RPMI8226 (cell line): ENCODE measurements at regions not wholly inside any gene's neighbourhood (a gene's known extent, or its start where the extent isn't known, plus 50 kb on each side); places are given as distances from the start of the nearest gene placed in this dataset.

Experiments used
- DNase-seq: peaks from one replicate; pipeline ENCODE4 v3.0.0-alpha.2; 2015

DNA sequence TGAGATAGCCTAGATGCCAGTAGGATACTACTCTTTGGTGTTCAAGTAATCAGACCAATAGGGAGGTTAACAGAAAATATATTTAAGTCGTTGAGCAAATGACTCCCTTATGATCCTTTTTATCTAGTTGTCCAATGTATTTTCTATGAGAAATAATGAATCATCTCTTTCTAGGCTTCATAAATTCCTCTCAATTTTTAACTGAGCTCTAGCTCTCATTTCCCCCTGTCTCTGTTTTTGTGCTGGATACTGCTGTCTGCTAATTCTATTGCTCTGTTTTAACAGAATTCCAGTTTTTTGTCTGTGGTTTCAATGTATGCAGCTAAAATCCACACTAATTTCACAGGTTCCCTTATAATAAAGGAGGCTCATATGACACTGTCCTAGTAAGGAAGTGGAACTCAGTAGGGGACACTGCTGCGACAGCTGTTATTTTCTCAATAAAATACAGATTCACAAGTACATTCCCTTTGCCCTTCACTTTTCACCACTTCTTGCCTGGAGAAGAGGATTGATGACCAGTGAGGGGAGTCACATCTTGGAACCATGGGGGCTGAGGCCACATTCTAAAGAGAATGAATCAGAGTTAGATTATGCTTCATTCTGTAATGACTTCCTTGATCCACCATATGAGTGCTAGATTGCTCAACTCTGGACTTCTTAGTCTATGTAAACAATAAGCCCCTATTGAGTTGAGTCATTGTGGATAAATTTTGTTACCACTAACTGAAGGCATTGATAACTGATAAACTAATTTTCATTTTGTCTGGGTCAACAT, 558.7 kb upstream of the KCNMB2 start:
- no peak for DNase-seq

DNA sequence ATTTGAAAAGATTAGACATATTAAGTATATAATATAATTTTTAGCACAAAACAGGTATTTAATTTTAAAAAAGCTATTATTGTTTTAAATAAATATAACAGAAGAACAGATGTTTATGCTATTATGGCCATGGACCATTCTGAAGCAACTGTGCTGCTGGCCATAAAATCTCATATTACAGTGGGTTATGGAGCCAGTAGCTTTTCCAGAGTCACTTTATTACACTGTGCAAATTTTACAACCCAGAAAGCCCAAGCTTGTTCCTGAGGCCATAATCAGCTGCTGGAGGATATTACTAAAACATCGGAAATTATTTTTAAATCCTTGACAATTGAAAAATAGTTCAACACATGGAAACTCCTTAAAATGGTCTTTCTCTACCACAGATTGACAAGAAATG, 557.3 kb upstream of the KCNMB2 start:
- no peak for DNase-seq

DNA sequence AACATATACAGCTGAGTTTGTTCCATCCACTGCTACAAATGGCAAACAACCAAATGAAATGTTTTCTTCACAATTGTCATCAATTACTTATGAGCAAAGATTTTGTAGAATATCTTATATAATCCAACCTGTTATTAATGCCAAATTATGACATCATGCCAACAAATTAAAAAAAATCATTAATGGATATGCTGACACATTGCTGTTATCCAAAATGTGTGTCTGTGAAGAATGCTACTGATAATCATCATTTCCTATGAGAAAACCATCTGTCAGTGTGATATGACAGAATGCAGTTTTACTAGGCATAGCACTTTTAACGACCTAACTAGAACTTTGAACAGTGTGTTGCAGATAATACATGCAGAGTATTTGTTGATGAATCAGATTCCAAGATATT, 556.5 kb upstream of the KCNMB2 start:
- no peak for DNase-seq

DNA sequence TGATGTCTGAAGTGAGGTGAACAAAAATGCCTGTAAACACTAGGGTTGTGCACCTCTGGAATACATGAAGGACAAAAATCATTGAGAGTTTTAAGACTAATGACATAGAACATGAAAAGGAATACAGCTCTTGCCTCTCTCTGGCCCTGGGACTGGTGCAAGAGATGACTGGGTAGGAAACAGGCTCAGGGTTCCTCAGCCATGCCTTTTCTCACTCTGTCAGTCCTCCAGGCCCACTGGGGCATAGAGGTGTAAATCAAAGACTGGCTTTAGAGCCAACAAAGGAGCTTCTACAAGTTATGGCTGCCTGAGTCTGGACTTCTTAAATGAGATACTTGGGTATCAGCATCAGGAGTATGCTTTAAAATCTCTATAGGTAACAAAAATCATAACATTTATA, 554.7 kb upstream of the KCNMB2 start:
- DNase-seq = no peak

DNA sequence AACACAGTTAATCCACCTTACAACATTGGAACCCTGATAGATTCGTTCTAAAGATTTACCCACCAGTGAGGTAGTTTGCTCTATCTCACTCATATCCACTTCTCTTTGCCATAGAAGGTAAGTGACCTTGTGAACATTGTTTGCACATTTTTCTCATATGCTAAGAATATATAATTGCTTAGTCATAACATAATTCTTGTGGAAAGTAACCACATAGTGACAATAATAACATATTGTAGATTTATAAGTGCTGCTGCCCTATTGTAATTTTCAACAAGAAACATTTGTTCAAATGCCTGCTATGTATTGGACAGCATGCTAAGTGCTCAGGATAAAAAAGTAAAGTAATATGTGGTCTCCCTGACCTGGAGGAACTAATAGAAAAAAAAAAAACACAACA, 554.2 kb upstream of the KCNMB2 start:
- no peak for DNase-seq

DNA sequence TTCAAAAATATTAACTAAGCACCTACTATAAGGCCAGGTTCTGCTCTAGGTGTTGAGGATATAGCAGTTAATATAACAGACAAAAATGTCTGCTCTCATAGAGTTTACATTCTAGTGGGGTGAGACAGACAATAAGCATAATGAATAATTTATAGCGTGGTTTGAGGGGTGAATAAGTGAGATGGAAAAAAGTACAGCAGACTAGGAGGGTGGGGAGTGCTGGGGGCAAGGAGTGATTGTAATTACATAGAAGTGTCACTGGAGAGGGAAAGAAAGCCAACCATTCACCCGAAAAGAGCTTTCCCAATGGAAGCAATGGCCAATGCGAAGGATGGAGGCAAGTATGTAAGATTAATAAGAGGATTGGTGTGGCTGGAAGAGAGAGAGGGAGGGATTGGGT, 552.9 kb upstream of the KCNMB2 start:
- no peak for DNase-seq

DNA sequence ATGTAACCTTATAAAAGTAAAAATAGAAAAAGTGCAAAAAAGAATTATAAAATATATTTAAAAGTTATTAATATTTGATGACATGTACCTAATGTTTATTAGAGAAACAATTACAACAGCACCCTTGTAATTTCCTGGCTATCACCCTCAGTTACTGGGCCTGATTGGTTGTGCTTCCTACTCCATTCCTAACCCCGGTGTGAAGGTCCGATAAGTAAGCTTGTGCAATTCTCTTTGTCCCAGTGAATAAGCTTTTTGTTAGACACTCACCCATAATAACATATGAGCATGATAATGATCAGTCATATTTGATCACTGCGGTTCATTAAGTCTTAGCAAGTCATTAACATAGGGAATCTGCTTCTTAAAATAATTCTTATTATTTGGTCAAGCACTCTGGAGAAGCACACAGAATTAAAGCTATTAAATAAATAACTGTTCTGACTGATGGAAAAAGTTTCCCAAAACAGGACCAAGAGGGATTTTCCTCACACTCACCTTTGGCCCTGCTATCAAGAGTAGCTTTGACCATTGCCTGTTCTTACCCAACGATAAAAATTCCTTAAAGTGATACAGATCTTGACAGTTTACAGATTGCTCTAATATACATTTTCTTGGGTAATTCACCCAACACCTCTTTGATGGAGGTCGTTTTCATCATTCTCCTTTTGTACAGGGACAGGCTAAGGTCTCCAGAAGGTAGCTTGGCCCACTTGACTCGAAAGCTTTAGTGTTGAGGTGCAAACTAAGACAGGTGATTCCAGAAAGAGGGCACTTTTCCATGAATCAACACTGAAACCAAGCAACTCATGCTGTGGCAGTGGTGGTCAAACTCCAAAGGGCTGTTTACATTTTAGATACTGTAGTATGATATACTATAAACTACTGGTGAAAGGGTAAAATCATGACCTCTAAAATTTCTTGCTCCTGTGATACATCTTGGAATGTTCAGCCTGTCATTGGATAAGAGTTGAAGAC, 543.0 kb upstream of the KCNMB2 start:
- DNase-seq = no peak

DNA sequence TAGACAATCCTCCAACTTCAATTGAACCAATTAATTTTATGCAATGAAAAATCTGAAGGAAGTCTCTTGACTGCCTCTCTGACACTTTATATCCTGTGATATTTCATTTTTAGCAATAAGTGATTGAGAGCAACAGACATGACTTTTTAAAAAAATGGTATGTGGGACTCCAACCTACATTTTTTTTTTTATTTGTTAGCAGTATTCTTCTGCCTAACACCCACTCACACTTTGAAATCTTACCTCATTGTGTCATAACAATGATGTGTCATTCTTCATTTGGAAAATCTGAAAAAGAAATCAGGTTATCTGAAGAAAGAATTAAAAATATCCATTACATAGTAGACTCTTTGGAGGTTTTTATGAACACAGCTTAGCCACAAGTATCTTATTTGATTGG, 541.3 kb upstream of the KCNMB2 start:
- no peak for DNase-seq

DNA sequence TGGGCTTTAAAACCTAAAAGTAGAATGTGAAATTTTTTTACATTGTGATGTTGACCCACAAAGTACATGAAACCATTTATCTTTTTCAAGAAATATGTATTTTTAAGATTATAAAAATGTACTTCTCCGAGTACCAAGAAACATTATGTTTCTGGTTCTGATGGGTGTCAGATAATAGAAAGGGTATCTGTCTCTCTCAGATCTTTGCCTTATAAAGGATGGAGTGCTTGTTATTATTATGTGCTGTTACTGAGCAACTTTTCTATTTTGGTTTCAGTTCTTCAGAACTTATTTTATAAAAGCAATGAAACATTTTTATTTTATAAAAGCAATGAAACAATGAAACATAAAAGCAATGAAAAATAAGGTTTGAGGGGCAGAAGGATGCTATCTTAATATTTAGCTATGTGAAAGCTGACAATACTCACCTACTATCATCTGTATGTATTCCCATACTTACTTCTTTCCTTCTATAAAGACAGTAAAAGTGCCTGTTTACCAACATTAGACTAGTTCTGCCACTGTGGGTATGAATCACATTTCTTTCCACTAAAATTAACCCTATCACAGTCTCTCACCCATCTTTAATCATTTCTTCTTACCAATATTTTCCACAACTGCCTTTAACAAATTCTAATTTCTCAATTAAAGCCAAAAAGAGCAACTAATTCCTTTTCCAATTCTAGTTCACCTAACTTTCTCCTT, 540.7 kb upstream of the KCNMB2 start:
- no peak for DNase-seq

DNA sequence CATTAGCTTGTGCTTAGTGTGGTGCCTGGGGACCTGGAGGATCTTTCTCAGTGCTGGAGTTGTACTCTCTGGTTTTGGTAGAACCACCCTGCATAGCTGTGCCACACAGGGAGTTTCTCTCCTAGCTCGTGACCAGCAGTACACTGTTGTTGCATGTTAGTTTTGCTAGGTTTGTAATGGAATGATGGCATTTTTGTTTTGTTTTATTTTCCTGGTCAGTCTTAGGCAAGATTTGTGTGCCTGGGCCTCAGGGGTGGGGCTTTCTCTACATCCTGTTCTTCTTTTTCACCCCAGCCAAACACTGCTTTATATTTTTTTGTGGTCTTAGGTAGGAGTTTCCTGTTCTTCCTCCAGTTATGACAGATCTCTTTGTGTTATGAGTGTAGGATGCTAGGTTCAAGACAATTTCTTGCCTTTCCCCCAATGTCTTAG, 534.5 kb upstream of the KCNMB2 start:
- no peak for DNase-seq

DNA sequence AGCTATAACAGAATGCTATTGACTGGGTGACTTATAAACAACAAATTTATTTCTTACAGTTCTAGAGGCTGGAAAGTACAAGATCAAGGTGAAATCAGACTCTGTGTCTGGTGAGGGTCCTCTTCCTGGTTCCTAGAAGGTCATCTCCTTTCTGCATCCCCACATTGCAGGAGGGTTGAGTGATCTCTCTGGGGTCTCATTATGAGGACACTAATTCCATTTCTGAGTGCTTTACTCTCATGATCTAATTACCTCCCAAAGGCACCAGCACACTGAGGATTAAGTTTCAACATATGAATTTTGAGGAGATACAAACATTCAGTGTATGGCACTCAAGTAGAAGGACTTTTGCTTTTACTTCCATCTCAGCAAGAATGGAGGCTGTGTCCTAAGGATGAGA, 534.1 kb upstream of the KCNMB2 start:
- no peak for DNase-seq

DNA sequence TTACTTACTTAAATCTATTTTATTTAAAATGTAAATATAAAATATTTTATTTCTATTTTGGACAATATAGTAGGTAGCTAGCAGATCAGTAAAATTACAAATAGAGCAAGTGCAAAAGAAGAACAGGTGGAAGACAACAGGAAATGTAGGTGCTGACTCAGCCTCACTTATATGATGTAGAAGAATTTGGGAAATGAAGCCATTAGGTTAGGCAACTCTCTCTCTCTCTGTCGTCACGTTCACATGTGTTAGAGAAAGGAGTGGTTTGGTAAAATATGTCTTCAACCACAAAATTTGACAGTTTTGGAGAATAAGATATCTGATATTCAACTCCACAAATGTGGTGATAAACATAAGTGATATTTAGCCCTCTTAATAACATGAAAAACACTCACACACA, 532.5 kb upstream of the KCNMB2 start:
- peak; percentile 13 for DNase-seq

DNA sequence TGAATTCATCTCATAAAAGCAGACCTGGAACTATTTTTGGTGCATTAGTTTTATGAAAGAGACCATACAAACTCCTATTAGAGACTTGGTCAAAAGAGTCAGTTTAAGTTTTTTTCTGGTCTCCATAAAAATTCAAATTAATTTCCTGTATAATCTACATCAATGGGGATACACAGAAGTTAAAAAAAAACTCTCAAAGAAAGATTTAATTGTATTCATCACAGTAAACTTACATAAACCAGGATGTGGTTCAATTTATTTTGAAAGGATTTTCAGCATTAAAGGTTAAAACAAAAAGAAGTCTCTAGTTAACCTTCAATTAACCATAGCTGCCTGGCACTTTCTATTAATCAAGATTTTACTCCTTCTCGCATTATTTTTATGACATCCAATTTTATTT, 530.3 kb upstream of the KCNMB2 start:
- no peak for DNase-seq

DNA sequence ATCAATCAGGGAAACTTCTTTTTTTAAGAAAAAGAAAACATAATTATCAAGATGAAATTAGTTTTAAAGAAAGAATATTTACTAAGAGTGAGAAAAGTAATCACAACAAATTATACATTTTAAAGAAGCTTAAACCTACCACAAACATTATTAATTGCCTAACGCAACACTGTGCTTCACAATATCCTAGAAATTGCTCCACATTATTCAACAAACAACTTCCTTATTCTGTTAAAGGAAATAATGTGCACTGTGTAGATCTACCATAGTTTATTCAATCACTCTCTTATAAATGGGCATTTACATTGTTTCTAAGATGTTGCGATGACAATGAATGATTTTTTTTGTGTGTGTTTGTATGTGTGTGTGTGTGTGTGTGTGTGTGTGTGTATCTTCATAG, 525.9 kb upstream of the KCNMB2 start:
- DNase-seq = no peak

DNA sequence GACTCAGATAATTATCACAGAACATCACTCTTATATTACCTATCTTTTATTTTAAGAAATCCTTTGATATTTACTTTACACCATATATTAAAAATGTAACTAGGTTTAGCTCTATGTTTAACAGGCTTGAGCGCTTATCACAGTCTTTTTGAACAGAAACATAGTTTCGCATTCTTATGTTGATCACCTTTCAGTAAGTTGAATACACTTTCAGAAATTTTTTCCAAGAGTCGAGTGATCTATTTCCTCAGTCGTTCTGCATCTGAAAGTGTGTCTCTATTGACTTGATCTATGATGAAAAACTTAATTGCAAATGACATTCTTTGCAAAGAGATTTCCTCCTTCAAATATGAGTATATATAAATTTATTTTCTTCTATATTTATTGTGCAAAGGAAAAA, 516.6 kb upstream of the KCNMB2 start:
- no peak for DNase-seq

DNA sequence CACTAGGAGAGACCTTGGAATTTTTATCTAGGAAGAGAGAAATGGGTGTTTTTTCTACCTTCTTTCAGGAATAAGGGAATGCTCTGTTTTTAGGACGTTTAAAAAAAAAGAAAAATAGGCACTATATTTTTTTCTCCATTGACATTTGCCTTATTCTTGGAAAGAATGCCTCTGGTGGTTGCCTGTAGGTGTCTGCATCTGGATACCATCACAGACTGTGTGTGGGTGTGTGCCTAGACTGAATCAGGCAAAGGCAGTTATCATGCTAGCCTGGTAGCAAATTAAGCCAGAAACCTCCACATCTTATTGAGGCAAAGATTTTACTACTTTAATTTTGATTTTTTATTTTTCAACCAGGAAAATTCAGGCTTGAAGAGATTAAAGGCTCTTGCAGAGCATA, 513.6 kb upstream of the KCNMB2 start:
- no peak for DNase-seq

DNA sequence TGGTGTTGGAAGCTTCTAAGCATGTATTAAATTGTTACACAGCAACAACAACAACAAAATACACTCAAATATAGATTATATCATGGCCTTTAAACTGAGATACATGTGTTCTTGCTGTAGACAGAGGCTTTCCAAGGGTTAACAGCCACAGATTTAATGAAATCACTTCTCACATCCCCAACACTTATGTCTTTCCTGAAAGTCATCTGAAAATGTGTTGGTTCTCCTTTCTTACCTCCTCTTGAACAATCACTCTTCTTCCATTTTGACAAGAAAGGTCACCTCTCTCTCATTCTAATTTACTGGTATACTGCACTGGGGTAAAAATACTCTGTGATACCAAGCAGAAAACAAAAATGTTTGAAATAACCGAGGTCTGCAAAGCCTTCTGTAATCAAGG, 507.3 kb upstream of the KCNMB2 start:
- no peak for DNase-seq

DNA sequence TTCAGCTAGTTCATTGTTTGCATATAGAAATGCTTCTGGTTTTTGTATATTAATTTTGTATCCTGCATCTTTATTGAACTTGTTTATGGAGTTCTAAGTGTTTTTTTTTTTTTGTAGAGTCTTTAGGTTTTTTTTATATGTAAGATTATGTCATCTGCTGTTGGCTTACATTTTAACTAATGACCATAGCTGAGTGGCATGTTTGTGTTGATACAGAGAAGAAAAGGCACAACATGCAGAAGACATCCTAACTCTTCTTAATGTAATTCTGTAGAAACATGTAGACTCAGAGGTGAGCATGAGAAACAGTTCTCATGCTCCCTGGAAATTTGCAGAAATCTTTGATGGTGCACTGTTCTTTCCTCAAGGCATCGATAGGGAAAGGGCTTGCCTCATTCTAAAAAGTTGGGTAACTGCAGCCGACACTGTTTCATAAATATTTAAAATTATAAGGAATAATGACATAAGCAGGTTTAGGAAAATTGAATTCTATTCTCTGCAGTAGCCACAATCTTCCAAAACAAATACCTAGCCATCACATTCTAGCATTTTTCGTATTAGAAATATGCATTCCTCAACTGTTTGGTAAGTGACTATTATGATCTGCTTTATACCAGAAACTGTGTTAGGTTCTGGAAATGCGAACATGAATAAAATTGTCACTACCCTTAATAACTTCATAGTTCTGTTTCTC, 499.6 kb upstream of the KCNMB2 start:
- DNase-seq = no peak

DNA sequence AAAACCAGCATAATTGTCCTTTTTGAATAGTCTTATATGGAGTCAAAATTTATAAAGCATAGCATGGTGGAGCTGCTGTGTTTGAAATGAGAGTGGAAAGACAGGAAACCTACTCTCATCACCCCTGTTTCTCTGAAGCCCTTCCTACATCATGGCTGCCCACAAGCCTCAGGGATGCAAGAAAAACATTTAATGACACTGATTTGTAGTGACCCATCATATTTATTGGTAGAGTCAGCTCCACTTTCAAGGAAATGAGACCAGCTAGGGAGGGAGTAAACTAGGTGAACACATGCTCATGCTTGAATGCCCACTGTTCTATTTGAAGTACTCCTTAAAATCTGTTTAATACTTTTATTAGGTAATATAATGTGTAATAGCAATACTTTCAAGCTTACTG, 494.3 kb upstream of the KCNMB2 start:
- no peak for DNase-seq

DNA sequence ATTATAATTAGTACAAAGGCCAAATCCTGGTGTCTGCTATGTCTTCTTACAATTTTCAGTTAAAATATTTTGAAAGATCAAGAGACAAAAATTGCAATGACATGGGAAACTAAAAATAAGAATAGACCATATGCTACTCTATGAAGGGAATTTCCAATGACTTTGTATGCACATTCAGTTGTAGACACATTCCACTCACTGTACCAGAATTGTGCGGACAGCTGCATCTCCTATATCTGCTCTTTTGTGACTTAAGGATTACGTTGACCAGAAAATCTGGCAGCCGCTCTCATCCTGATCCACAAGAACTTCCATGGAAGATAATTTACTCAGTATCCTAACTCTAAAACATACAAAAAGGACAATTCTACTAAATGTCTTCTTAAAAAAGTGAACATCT, 493.9 kb upstream of the KCNMB2 start:
- no peak for DNase-seq

DNA sequence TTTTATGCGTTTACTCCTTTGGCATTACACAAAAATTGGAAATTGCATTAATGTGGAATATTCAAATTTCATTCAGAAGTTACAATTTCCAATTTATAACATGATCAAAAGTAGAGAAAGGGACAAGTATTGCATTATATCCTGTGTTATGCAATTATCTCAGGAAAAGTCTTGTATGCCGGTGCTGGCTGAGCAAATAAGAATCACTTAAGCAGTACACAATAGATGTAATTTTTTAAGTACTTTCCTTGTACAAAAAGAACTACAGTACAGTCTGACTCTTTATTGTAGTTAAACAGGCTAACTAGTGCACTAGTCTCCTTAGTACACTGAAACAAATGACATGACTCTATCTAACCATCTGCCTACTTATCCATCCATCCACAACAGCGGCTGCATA, 493.2 kb upstream of the KCNMB2 start:
- no peak for DNase-seq

DNA sequence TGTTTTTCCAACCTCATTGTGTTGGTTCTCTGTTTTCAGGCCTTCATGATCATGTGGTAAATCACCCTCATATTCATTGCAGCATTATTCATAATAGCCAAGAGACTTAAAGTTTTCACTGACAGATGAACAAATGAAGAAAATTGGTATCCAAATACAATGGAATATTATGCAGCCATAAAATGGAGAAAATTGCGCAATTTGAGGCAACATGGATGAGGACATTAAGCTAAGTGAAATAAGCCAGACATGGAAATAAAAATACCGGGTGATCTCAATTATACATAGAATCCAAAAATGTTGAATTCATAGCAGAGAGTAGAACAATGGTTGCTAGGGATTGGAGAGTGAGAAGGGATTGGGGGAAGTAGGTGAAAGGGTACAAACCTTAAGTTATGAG, 491.9 kb upstream of the KCNMB2 start:
- DNase-seq = no peak

DNA sequence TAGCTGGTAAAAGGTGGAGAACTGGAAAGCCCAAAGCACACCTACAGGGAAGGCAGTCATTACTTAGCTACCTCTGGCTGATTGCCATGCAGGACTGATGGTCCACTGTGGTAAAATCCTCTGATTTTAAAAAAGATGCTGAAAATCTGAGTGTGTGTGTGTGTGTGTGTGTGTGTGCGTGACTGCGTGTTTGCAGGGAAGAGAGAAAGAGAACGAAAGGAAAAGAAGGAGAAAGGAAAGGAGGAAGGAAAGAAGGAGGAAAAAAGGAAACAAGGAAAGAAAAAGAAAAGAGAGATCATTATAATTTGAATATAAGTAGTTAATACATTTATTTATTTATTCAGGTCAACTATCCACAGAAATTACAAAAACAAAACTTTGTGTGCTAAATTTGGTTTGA, 488.7 kb upstream of the KCNMB2 start:
- DNase-seq = no peak
